ENCODE measurements at regions not wholly inside any gene's neighbourhood (a gene's known extent, or its start where the extent isn't known, plus 50 kb on each side); places are given as distances from the start of the nearest gene placed in this dataset.
A peak's percentile ranks its signal among the peaks of the same experiment; 100 is the strongest.

DNA sequence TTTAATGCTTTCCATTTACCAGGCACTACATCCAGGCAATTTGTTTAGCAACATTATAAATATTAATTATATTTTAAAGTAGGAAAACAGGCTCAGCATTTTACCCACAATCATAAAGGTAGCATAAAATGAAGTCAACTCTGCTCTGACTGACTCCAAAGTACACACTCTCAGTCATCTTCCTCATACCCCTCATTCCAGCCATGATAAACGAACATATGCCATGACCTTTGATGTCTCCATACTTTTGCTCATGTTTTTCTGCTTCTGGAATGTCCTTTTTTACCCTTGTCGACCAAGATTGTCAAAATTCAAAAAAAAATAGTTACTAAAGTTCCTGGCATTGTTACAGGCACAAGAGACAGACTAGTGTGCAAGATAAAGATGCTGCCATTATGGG, 77.7 kb upstream of the SOX6 start:
- TF ChIP-seq GABPA (IDR thresholded peaks at IDR 0.05; ENCODE audit: low read depth, low read length): no peak
- TF ChIP-seq GABPA (CRISPR knock-in tag; IDR thresholded peaks at IDR 0.05; ENCODE audit: low read depth): no peak
- no peak for TF ChIP-seq ZNF34 (CRISPR knock-in tag; IDR thresholded peaks at IDR 0.05; ENCODE audit: borderline replicate concordance)
- TF ChIP-seq ZNF703 (CRISPR knock-in tag; IDR thresholded peaks at IDR 0.05; ENCODE audit: borderline replicate concordance): no peak
- TF ChIP-seq, protein P1, sequence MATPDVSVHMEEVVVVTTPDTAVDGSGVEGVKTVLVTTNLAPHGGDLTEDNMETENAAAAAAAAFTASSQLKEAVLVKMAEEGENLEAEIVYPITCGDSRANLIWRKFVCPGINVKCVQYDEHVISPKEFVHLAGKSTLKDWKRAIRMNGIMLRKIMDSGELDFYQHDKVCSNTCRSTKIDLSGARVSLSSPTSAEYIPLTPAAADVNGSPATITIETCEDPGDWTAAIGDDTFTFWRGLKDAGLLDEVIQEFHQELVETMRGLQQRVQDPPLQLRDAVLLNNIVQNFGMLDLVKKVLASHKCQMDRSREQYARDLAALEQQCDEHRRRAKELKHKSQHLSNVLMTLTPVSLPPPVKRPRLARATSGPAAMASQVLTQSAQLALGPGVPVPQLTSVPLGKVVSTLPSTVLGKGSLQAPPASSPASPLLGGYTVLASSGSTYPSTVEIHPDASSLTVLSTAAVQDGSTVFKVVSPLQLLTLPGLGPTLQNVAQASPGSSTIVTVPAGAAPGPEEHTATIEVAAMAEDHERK (CRISPR knock-in tag; IDR thresholded peaks at IDR 0.05; ENCODE audit: low read depth): no peak
- no peak for TF ChIP-seq FIP1L1 (IDR thresholded peaks at IDR 0.05; ENCODE audit: borderline replicate concordance, insufficient read depth, low read depth, low read length)
- no peak for TF ChIP-seq ISX (CRISPR knock-in tag; conservative IDR thresholded peaks at IDR 0.05)
- TF ChIP-seq ZNF883 (CRISPR knock-in tag; IDR thresholded peaks at IDR 0.05; ENCODE audit: not compliant biosample characterization): no peak
- peak; percentile 58 for TF ChIP-seq TEAD3 (CRISPR knock-in tag; optimal IDR thresholded peaks at IDR 0.05; ENCODE audit: borderline replicate concordance)
- TF ChIP-seq, protein P2, sequence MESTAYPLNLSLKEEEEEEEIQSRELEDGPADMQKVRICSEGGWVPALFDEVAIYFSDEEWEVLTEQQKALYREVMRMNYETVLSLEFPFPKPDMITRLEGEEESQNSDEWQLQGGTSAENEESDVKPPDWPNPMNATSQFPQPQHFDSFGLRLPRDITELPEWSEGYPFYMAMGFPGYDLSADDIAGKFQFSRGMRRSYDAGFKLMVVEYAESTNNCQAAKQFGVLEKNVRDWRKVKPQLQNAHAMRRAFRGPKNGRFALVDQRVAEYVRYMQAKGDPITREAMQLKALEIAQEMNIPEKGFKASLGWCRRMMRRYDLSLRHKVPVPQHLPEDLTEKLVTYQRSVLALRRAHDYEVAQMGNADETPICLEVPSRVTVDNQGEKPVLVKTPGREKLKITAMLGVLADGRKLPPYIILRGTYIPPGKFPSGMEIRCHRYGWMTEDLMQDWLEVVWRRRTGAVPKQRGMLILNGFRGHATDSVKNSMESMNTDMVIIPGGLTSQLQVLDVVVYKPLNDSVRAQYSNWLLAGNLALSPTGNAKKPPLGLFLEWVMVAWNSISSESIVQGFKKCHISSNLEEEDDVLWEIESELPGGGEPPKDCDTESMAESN (CRISPR knock-in tag; conservative IDR thresholded peaks at IDR 0.05): no peak
- no peak for TF ChIP-seq GFI1 (CRISPR knock-in tag; IDR thresholded peaks at IDR 0.05; ENCODE audit: borderline replicate concordance)
- no peak for TF ChIP-seq NFE2L1 (CRISPR knock-in tag; IDR thresholded peaks at IDR 0.05; ENCODE audit: borderline replicate concordance)
- TF ChIP-seq, protein P3, sequence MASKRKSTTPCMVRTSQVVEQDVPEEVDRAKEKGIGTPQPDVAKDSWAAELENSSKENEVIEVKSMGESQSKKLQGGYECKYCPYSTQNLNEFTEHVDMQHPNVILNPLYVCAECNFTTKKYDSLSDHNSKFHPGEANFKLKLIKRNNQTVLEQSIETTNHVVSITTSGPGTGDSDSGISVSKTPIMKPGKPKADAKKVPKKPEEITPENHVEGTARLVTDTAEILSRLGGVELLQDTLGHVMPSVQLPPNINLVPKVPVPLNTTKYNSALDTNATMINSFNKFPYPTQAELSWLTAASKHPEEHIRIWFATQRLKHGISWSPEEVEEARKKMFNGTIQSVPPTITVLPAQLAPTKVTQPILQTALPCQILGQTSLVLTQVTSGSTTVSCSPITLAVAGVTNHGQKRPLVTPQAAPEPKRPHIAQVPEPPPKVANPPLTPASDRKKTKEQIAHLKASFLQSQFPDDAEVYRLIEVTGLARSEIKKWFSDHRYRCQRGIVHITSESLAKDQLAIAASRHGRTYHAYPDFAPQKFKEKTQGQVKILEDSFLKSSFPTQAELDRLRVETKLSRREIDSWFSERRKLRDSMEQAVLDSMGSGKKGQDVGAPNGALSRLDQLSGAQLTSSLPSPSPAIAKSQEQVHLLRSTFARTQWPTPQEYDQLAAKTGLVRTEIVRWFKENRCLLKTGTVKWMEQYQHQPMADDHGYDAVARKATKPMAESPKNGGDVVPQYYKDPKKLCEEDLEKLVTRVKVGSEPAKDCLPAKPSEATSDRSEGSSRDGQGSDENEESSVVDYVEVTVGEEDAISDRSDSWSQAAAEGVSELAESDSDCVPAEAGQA (IDR thresholded peaks at IDR 0.05; ENCODE audit: low read depth): no peak
- TF ChIP-seq, protein P3 (CRISPR knock-in tag; IDR thresholded peaks at IDR 0.05; ENCODE audit: borderline replicate concordance): no peak
- 0 out of 2 replicates have a peak, but pooled peaks have one; percentile 46 for TF ChIP-seq ELF3 (CRISPR knock-in tag; IDR thresholded peaks at IDR 0.05)
- no peak for TF ChIP-seq SOX13 (IDR thresholded peaks at IDR 0.05)
- TF ChIP-seq SOX13 (CRISPR knock-in tag; conservative IDR thresholded peaks at IDR 0.05 in 1 of 2, IDR thresholded peaks at IDR 0.05 in 1 of 2): no peak
- no peak overlapping the region for H2AFZ ChIP-seq (ENCODE audit: low read length)
- no peak overlapping the region for H3K27ac ChIP-seq (ENCODE audit: extremely low read length, insufficient read depth, low read length)
- no peaks in the 10 kb centered on the region for H3K27me3 ChIP-seq (ENCODE audit: control insufficient read depth in 1 of 2, insufficient read depth in 2 of 2, low read length in 2 of 2)
- no peaks in the 10 kb centered on the region for H3K4me1 ChIP-seq (ENCODE audit: insufficient read depth, low read length)
- no peak for FAIRE-seq
- no peak overlapping the region for H3K9ac ChIP-seq (ENCODE audit: insufficient read depth, low read depth, low read length)
- ATAC-seq: no peak
- H3K79me2 ChIP-seq (ENCODE audit: insufficient read depth, low read length): no peaks in the 10 kb centered on the region
- in situ Hi-C loops (cut with HindIII; ENCODE audit: extremely low pct_ligation_motif_present, low pct_unique_long_range_greater_than_20kb) (no loop called here), intact Hi-C loops (cut with micrococcal nuclease; ENCODE audit: unreplicated experiment) (no loop called here)
- 0% methylated on average over 2 of the region's 2 CpGs for WGBS (ENCODE audit: low lambda C conversion rate)
- H3K9me3 ChIP-seq (ENCODE audit: low read length): peaks cover 5% of the 10 kb centered on the region; the same call in 1 of the 2 replicates
- H3K4me3 ChIP-seq (replicated peaks in 1 of 3; ENCODE audit: insufficient read depth in 1 of 3, low read depth in 2 of 3, low read length in 3 of 3): no peak overlapping the region
- H4K20me1 ChIP-seq (ENCODE audit: insufficient read depth, low read length): no peaks in the 10 kb centered on the region
- no peak for DNase-seq (ENCODE audit: low spot score)
- no TSS peak for BruUV-seq (replicated peaks)
- H3K4me2 ChIP-seq (ENCODE audit: low read depth, low read length): no peak overlapping the region
- ChIA-PET POLR2A (no interaction called here), CTCF (ENCODE audit: low intra/inter-chr PET ratio, low total read pairs) (no interaction called here)
- no peaks in the 10 kb centered on the region for H3K36me3 ChIP-seq (replicated peaks in 1 of 2; ENCODE audit: control insufficient read depth in 1 of 2, insufficient read depth in 2 of 2, low read length in 2 of 2)
